OCI-LY3 (cell line): ENCODE measurements at regions not wholly inside any gene's neighbourhood (a gene's known extent, or its start where the extent isn't known, plus 50 kb on each side); places are given as distances from the start of the nearest gene placed in this dataset.

Experiments used
- CTCF ChIP-seq: fragments of 200-600, 300-600 bp; sonication (generic); IDR thresholded peaks from 2 replicates; pipeline ENCODE4 v1.5.1; 2014; ENCODE audit warnings: antibody characterized with exemption, low read length, low read depth
- EZH2phosphoT487 ChIP-seq: fragments of 200-600 bp; shearing (Covaris generic); IDR thresholded peaks from 2 replicates; pipeline ENCODE4 v1.6.1; 2018; ENCODE audit warnings: antibody characterized with exemption, mixed run types, low read depth

- no peak for TF ChIP-seq CTCF
- TF ChIP-seq EZH2phosphoT487, result no peak
Measured at GRCh38 chr7:98474558-98474957, 73.7 kb upstream of the BAIAP2L1 start.
